Activated B cell treated with CpG ODN at 0.5 μM for 24 hours (primary cell): ENCODE measurements at regions not wholly inside any gene's neighbourhood (a gene's known extent, or its start where the extent isn't known, plus 50 kb on each side); places are given as distances from the start of the nearest gene placed in this dataset.

Experiments
- ATAC-seq: fragments of 200-7000 bp; cut with Tn5 transposase; one replicate; pipeline ENCODE4 v1.10.0; 2021; ENCODE audit warnings: low read depth, mild to moderate bottlenecking, moderate library complexity
- CTCF ChIA-PET: fragments of 350-600 bp; sonication (Branson Sonifier 250); formaldehyde crosslinking; loops from one replicate; lab custom pipeline; 2021; ENCODE audit warnings: antibody characterized with exemption; lab: Charles Lee
- POLR2A ChIA-PET: fragments of 350-600 bp; sonication (Branson Sonifier 250); formaldehyde crosslinking; loops from one replicate; lab custom pipeline; 2021; ENCODE audit warnings: antibody characterized with exemption; lab: Charles Lee
- DNase-seq: peaks from one replicate; pipeline ENCODE4 v3.0.0; 2022
- H3K27ac Mint-ChIP-seq: one replicate; pipeline ENCODE4 v1.8.0; 2020; ENCODE audit warnings: mixed read lengths
- H3K27me3 Mint-ChIP-seq: one replicate; pipeline ENCODE4 v1.8.0; 2021; ENCODE audit warnings: mixed read lengths
- H3K36me3 Mint-ChIP-seq: one replicate; pipeline ENCODE4 v1.8.0; 2021; ENCODE audit warnings: low read depth, mixed read lengths
- H3K4me1 Mint-ChIP-seq: one replicate; pipeline ENCODE4 v1.8.0; 2021; ENCODE audit warnings: mixed read lengths
- H3K4me3 Mint-ChIP-seq: one replicate; pipeline ENCODE4 v1.8.0; 2020; ENCODE audit warnings: mild to moderate bottlenecking, mixed read lengths
- H3K9me3 Mint-ChIP-seq: one replicate; pipeline ENCODE4 v1.8.0; 2020; ENCODE audit warnings: mixed read lengths
- CTCF ChIP-seq: fragments of 200-600 bp; IDR thresholded peaks from one replicate; pipeline ENCODE4 v1.8.0; 2022; ENCODE audit warnings: antibody characterized with exemption, mild to moderate bottlenecking
- intact Hi-C: fragments of 100-400 bp; cut with micrococcal nuclease; formaldehyde crosslinking; loops from one replicate; pipeline ENCODE4 v1.15.1; 2024

- no peaks in the 10 kb centered on the region for H3K27me3 Mint-ChIP-seq
- no peak for ATAC-seq
- H3K4me1 Mint-ChIP-seq = no peaks in the 10 kb centered on the region
- H3K4me3 Mint-ChIP-seq = no peak overlapping the region
- intact Hi-C loops = no loop called here
- H3K9me3 Mint-ChIP-seq = no peaks in the 10 kb centered on the region
- H3K36me3 Mint-ChIP-seq = no peaks in the 10 kb centered on the region
- H3K27ac Mint-ChIP-seq = no peak overlapping the region
- POLR2A ChIA-PET = no interaction called here
- no peak for DNase-seq
- no peak for TF ChIP-seq CTCF
- CTCF ChIA-PET = no interaction called here
Observed at GRCh38 chrX:112270991-112271390, 188.4 kb upstream of the TRPC5 start.

GRCh38 chrX:112266136-112266535 is 183.6 kb upstream of the TRPC5 start:
- H3K4me1 Mint-ChIP-seq = no peaks in the 10 kb centered on the region
- H3K9me3 Mint-ChIP-seq = peaks cover 4% of the 10 kb centered on the region
- no peaks in the 10 kb centered on the region for H3K27me3 Mint-ChIP-seq
- no peak for TF ChIP-seq CTCF
- H3K4me3 Mint-ChIP-seq = no peak overlapping the region
- ATAC-seq (no peak), DNase-seq (no peak)
- ChIA-PET POLR2A (no interaction called here), CTCF (no interaction called here)
- H3K36me3 Mint-ChIP-seq = no peaks in the 10 kb centered on the region
- intact Hi-C loops = no loop called here
- H3K27ac Mint-ChIP-seq = no peak overlapping the region

GRCh38 chrX:112259375-112259774 is 176.8 kb upstream of the TRPC5 start:
- intact Hi-C loops = no loop called here
- Mint-ChIP-seq H3K4me1 (no peaks in the 10 kb centered on the region), H3K9me3 (no peaks in the 10 kb centered on the region), H3K27ac (no peak overlapping the region), H3K27me3 (no peaks in the 10 kb centered on the region), H3K4me3 (no peak overlapping the region), H3K36me3 (no peaks in the 10 kb centered on the region)
- no peak for TF ChIP-seq CTCF
- CTCF ChIA-PET = no interaction called here
- ATAC-seq (no peak), DNase-seq (no peak)
- POLR2A ChIA-PET = no interaction called here

GRCh38 chrX:112254896-112255295 is 172.3 kb upstream of the TRPC5 start:
- no peaks in the 10 kb centered on the region for H3K4me1 Mint-ChIP-seq
- H3K36me3 Mint-ChIP-seq = no peaks in the 10 kb centered on the region
- POLR2A ChIA-PET = no interaction called here
- CTCF ChIA-PET = no interaction called here
- no peak for DNase-seq
- no peak overlapping the region for H3K27ac Mint-ChIP-seq
- ATAC-seq = no peak
- no peaks in the 10 kb centered on the region for H3K9me3 Mint-ChIP-seq
- intact Hi-C loops = no loop called here
- H3K27me3 Mint-ChIP-seq = no peaks in the 10 kb centered on the region
- no peak for TF ChIP-seq CTCF
- no peak overlapping the region for H3K4me3 Mint-ChIP-seq

- DNase-seq (no peak), ATAC-seq (no peak)
- H3K4me3 Mint-ChIP-seq = no peak overlapping the region
- POLR2A ChIA-PET = no interaction called here
- H3K36me3 Mint-ChIP-seq = no peaks in the 10 kb centered on the region
- intact Hi-C loops = no loop called here
- no peaks in the 10 kb centered on the region for H3K27me3 Mint-ChIP-seq
- TF ChIP-seq CTCF = no peak
- no peak overlapping the region for H3K27ac Mint-ChIP-seq
- CTCF ChIA-PET = no interaction called here
- no peaks in the 10 kb centered on the region for H3K9me3 Mint-ChIP-seq
- no peaks in the 10 kb centered on the region for H3K4me1 Mint-ChIP-seq
Observed at GRCh38 chrX:112247714-112248113, 165.1 kb upstream of the TRPC5 start.
